GM21423 (cell line): ENCODE measurements at regions not wholly inside any gene's neighbourhood (a gene's known extent, or its start where the extent isn't known, plus 50 kb on each side); places are given as distances from the start of the nearest gene placed in this dataset.
"Not testable (repeated sequence)": the region's sequence is repeated elsewhere in the genome, so short reads cannot be mapped to it uniquely, and the experiment has no call there.

Source experiments
- ATAC-seq: cut with Tn5 transposase; IDR thresholded peaks from one replicate; pipeline ENCODE4 v1.9.1; 2021; ENCODE audit warnings: mild to moderate bottlenecking, moderate library complexity; ENCODE audit not compliant: unreplicated experiment

DNA sequence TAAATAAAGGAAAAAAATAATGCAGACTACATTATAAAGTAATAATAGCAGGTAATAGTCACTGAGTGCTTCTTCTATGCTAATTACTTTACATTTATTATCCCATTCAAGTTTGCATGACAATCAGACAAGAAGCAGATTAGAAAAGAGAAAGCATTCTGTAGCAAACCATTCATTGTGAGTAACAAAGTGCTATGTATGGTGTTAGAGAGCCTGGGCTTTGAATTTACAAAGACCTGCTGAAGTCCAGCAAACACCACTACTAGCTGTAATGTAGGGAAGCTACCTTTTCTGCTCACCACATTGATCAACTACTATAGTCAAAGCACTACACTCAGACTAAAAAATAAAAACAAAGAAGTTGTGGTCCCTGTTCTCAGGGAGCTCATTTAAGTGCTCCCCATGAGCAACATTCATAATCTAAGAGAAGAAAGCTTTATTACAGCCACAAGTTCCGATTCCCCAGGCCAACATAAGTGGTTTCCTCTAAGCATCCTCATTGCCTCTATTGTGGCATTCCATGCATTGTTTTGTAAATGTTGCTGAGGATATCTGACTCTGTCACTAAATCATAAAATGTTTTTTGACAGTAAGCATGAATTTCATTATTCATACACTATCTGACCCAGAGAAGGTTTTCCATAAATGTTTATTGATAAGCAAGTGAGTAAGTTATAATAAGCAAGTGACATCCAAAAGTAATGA is 108.5 kb downstream of the FOXD4L6 start:
- not testable (repeated sequence) for ATAC-seq

GRCh38 chr9:41018948-41019347 is 109.5 kb downstream of the FOXD4L6 start:
- ATAC-seq = not testable (repeated sequence)

DNA sequence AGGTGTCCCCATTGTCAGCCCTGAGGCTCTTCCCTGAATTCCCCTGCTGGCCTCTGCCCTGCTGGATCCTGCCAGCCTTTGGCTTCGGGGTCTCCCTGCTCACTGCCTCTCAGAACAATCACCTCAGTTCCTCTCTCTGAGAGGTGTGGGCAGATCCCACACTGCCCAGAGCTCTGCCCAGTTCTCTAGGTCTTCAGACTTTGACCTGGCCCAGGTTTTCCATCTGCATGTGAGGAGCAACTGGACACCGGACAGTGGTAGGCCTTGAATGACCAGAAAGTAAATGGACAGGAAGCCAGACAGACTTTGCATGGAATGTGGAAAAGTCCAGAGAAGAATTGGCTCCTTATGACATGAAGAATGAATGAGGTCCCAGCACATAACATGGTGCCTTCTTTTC is 111.8 kb downstream of the FOXD4L6 start:
- not testable (repeated sequence) for ATAC-seq

DNA sequence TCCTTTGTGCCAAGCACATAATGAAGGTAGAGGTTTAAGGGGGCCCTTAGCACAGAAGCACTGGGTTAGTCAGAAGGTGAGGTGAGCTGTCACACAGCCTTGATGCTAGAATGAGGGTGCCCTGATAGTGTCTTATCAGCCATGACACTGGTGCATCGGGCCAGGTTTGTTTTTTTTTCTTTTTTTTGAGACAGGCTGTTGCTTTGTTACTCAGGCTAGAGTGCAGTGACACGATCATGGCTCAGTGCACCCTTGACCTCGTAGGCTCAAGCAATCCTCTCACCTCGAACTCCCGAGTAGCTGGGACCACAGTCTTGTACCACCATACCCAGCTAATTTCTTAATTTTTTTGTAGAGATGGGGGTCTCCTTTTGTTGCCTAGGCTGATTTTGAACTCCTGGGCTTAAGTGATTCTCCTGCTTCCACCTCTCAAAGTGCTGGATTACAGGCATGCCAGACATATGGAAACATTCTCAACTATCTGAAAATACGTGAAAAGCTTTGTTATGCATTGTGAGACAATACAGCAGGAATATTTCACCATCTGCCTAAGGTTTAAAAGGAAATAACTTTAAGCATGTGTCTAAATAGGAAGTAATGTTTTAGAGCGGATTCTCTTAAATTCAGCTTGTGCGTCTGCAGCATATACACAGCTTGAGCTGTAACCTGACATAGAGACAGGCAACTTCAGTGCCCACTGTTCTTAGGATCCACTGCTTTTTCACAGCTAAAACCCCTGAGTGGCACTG is 128.4 kb downstream of the FOXD4L6 start:
- not testable (repeated sequence) for ATAC-seq

GRCh38 chr9:40995490-40995889 is 133.0 kb downstream of the FOXD4L6 start:
- ATAC-seq = not testable (repeated sequence)

DNA sequence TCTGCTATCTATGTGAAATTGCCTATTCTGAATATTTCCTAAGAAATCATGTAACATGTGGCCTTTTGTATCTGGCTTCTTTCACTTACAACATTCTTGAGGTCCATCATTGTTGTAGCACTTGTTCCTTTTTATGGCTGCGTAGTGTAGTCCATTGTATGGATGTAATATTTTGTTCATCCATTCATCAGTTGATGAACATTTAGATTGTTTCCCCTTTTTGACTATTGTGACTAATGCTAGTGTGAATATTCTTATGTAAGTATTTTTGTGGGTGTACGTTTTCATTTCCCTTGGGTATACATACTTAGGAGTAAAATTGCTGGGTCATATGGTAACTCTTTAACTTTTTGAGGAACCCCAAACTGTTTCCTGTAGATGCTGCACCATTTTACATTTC is 134.6 kb downstream of the FOXD4L6 start:
- not testable (repeated sequence) for ATAC-seq

GRCh38 chr9:40993375-40993774 is 135.1 kb downstream of the FOXD4L6 start:
- ATAC-seq = not testable (repeated sequence)

GRCh38 chr9:40992472-40992821 is 136.0 kb downstream of the FOXD4L6 start:
- peak; percentile 42 for ATAC-seq

DNA sequence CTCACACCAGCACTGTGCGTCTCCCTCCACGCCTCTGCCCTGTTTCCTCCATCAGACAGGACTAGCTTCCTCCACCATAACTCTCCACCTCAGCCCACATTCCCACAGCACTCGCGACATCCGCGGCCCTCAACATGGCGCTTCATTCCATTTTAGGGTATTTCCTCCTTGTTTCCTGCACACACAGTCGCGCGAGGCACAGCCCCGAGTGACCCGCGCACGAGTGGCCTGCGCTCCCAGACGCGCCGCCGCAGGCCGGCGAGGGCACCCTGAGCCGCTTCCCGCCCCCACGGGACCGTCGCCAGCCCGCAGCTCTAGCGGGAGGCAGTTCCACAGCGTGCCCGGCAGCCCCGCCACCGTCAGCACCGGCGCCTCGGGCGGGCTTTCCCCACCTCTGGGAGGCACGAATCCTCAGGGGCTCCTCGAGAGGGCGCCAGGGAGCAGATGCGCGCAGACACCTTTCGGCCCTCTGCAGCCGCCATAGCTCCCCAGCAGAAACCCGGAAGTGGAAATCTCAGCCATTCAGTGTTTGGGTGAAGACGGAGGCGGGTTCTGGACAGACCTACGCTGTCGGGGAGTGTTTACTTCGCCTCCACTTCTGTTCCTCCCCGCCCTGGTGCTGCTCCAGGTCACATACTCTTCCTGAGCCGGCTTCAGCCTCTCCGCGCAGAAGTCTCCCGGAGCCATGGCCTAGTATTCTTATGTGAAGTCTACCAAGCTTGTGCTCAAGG is 136.6 kb downstream of the FOXD4L6 start:
- ATAC-seq = peak; percentile 100

GRCh38 chr9:40991100-40991740 is 137.3 kb downstream of the FOXD4L6 start:
- ATAC-seq = not testable (repeated sequence)

GRCh38 chr9:40986332-40986731 is 142.1 kb downstream of the FOXD4L6 start:
- not testable (repeated sequence) for ATAC-seq

GRCh38 chr9:40975351-40975750 is 153.1 kb downstream of the FOXD4L6 start:
- ATAC-seq = not testable (repeated sequence)

GRCh38 chr9:40974912-40975311 is 153.6 kb downstream of the FOXD4L6 start:
- ATAC-seq = not testable (repeated sequence)

DNA sequence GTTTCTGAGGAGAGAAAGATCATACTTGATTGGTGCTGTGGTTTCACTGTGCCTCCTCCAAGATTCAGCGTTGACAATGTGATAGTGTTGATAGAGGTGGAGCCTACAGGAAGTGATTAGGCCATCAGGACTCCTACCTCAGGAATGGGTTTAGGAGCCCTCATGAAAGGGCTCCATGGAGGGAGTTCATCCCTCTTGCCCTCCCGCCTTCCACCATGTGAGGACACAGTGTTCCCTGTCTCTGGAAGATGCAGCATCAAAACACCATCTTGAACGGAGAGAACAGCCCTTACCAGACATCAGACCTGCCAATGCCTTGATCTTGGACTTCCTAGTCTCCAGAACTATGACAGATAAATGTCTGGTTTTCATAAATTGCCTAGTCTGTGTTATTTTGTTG is 156.7 kb downstream of the FOXD4L6 start:
- ATAC-seq = not testable (repeated sequence)

- ATAC-seq = not testable (repeated sequence)
Measured at GRCh38 chr9:40970340-40970739, 158.1 kb downstream of the FOXD4L6 start.

DNA sequence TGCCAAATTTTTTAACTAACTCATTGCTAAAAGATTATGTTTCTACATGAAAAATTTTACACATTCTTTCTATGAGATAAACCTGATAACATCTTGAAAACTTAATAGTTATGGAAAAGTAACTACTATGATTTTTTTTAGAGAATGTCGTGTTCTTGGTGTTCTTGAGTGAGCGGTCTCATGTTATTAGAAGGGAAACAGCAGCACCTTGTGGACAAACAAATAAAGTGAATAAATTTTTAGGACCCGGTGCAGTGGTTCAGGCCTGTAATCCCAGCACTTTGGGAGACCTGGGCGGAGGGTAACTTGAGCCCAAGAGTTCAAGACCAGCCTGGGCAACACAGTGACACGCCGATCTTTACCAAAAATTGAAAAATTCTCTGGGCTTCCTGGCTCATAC is 166.0 kb downstream of the FOXD4L6 start:
- ATAC-seq = not testable (repeated sequence)

GRCh38 chr9:40951876-40952494 is 176.5 kb downstream of the FOXD4L6 start:
- ATAC-seq = not testable (repeated sequence)

- ATAC-seq = not testable (repeated sequence)
Measured at GRCh38 chr9:40946228-40946627, 182.3 kb downstream of the FOXD4L6 start.

DNA sequence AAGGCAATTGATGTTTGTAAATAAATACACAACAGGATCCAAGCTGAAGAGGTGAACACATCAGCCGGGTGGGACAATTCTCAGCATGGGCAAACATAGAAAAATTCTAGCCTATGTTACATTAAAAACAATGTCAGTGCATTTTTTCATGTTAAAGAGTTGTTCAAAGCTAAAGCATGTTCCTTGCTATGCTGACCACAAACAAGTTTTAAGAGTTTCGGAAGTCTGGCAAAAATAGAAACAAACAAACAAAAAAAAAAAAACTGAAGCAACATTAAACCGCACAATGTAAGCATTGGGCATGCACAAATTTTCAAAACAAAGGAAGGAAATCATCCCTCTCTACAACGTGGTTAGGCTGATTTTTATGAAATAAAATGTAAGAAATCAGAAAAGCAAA is 185.8 kb downstream of the FOXD4L6 start:
- ATAC-seq = not testable (repeated sequence)

DNA sequence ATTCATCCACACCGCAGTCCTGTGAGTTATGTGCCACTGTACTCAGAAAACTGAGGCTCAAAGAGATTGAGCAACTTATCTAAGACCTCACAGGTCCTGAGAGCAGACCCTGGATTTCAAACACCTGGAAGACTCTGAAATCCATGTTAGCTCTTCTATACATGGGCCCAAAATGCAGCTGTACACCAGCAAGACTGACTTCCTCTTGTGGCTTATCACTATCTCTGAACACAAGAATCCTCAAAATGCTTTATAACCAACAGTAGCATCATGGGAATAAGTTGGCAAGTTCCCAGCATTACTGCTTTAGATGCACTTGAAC is 188.6 kb downstream of the FOXD4L6 start:
- ATAC-seq = not testable (repeated sequence)
